CD4-positive, alpha-beta T cell (primary cell): ENCODE measurements at regions not wholly inside any gene's neighbourhood (a gene's known extent, or its start where the extent isn't known, plus 50 kb on each side); places are given as distances from the start of the nearest gene placed in this dataset.

Experiments used
- ATAC-seq: fragments of 200-7000 bp; cut with Tn5 transposase; one replicate; pipeline ENCODE4 v1.10.0; 2022; ENCODE audit warnings: mild to moderate bottlenecking; ENCODE audit not compliant: poor library complexity
- CTCF ChIA-PET: fragments of 350-600 bp; sonication (Branson Sonifier 250); formaldehyde crosslinking; loops from one replicate; lab custom pipeline; 2021; ENCODE audit warnings: antibody characterized with exemption, inconsistent platforms; lab: Charles Lee
- POLR2A ChIA-PET: fragments of 350-600 bp; sonication (Branson Sonifier 250); formaldehyde crosslinking; loops from one replicate; lab custom pipeline; 2021; ENCODE audit warnings: antibody characterized with exemption, inconsistent platforms; lab: Charles Lee
- DNase-seq, 14 experiments: peaks; one replicate each; pipeline ENCODE4 v3.0.0-alpha.2; 2013 to 2020; ENCODE audit warnings: mixed read lengths in 2 of 14
- H3K27ac ChIP-seq, 2 donors: one replicate each; pipeline versions ENCODE4 v1.5.1 to v1.7.0; 2013; ENCODE audit warnings: low read length in 2 of 2, low read depth in 1 of 2, mild to moderate bottlenecking in 1 of 2
- H3K27me3 ChIP-seq, 2 experiments: 1 replicate in 1 of 2; 2 replicates in 1 of 2; pipeline versions ENCODE4 v1.6.1 to v1.7.0; 2013; ENCODE audit warnings: low read length in 2 of 2, control low read depth in 1 of 2, mild to moderate bottlenecking in 1 of 2, moderate library complexity in 1 of 2; ENCODE audit not compliant: insufficient read depth in 2 of 2, control insufficient read depth in 1 of 2
- H3K36me3 ChIP-seq: one replicate; pipeline ENCODE4 v1.6.1; 2013; ENCODE audit warnings: low read length, control low read depth; ENCODE audit not compliant: insufficient read depth
- H3K4me1 ChIP-seq: one replicate; pipeline ENCODE4 v1.6.1; 2013; ENCODE audit warnings: low read length, control low read depth; ENCODE audit not compliant: insufficient read depth
- H3K4me3 ChIP-seq: one replicate; pipeline ENCODE4 v1.5.1; 2013; ENCODE audit warnings: mild to moderate bottlenecking, low read length, moderate library complexity
- H3K9me3 ChIP-seq, 2 experiments: 1 replicate in 1 of 2; 2 replicates in 1 of 2; pipeline versions ENCODE4 v1.6.1 to v1.7.0; 2013; ENCODE audit warnings: low read length in 2 of 2, mild to moderate bottlenecking in 2 of 2, control low read depth in 1 of 2, moderate library complexity in 1 of 2; ENCODE audit not compliant: control insufficient read depth in 1 of 2, insufficient read depth in 1 of 2
- H3K27ac Mint-ChIP-seq: one replicate; pipeline ENCODE4 v1.8.0; 2020; ENCODE audit warnings: mixed read lengths
- H3K27me3 Mint-ChIP-seq: one replicate; pipeline ENCODE4 v1.8.0; 2021; ENCODE audit warnings: mixed read lengths
- H3K36me3 Mint-ChIP-seq: one replicate; pipeline ENCODE4 v1.8.0; 2021; ENCODE audit warnings: low read depth, mixed read lengths
- H3K4me1 Mint-ChIP-seq: one replicate; pipeline ENCODE4 v1.8.0; 2021; ENCODE audit warnings: low read depth, mixed read lengths
- H3K4me3 Mint-ChIP-seq: one replicate; pipeline ENCODE4 v1.8.0; 2020; ENCODE audit warnings: mild to moderate bottlenecking, mixed read lengths
- H3K9me3 Mint-ChIP-seq: one replicate; pipeline ENCODE4 v1.8.0; 2020; ENCODE audit warnings: mixed read lengths
- CTCF ChIP-seq: fragments of 200-600 bp; IDR thresholded peaks from one replicate; pipeline ENCODE4 v1.8.0; 2022; ENCODE audit warnings: antibody characterized with exemption, mild to moderate bottlenecking
- intact Hi-C, 2 experiments: fragments of 100-400 bp; cut with DNase I in 1 of 2; cut with micrococcal nuclease in 1 of 2; formaldehyde crosslinking; loops; one replicate each; pipeline versions ENCODE4 v1.15.1 to v1.9.0; 2023 to 2025; cut with DNase I, micrococcal nuclease

GRCh38 chr6:122122686-122123085, 276.8 kb upstream of the HSF2 start:
- no peaks in the 10 kb centered on the region for H3K36me3 Mint-ChIP-seq

GRCh38 chr6:122124908-122125307, 274.5 kb upstream of the HSF2 start:
- no peak for ATAC-seq
- Histone ChIP-seq H3K36me3 (no peaks in the 10 kb centered on the region), H3K4me1 (no peaks in the 10 kb centered on the region), H3K27me3 (no peaks in the 10 kb centered on the region), H3K4me3 (no peak overlapping the region), H3K27ac (no peak overlapping the region), H3K9me3 (peaks cover 0 to 3% of the 10 kb centered on the region in 2 experiments)
- Mint-ChIP-seq H3K27me3 (no peaks in the 10 kb centered on the region), H3K36me3 (no peaks in the 10 kb centered on the region), H3K9me3 (peaks cover under 1% of the 10 kb centered on the region), H3K27ac (no peak overlapping the region), H3K4me1 (no peaks in the 10 kb centered on the region), H3K4me3 (no peak overlapping the region)
- no peak for TF ChIP-seq CTCF
- ChIA-PET POLR2A (no interaction called here), CTCF (no interaction called here)
- DNase-seq: no peak
- intact Hi-C loops: no loop called here

More at GRCh38 chr6:122122686-122123085, 276.8 kb upstream of the HSF2 start:
- H3K27ac Mint-ChIP-seq: no peak overlapping the region
- Histone ChIP-seq H3K9me3 (peaks cover 0 to 3% of the 10 kb centered on the region in 2 experiments), H3K36me3 (no peaks in the 10 kb centered on the region), H3K4me3 (no peak overlapping the region), H3K4me1 (no peaks in the 10 kb centered on the region), H3K27ac (no peak overlapping the region), H3K27me3 (no peaks in the 10 kb centered on the region)
- POLR2A ChIA-PET: no interaction called here
- intact Hi-C loops: no loop called here
- H3K9me3 Mint-ChIP-seq: peaks cover 3% of the 10 kb centered on the region
- H3K27me3 Mint-ChIP-seq: no peaks in the 10 kb centered on the region
- no peak for ATAC-seq
- no peak overlapping the region for H3K4me3 Mint-ChIP-seq
- H3K4me1 Mint-ChIP-seq: no peaks in the 10 kb centered on the region
- no peak for DNase-seq
- no peak for TF ChIP-seq CTCF
- CTCF ChIA-PET: no interaction called here

- POLR2A ChIA-PET: no interaction called here
- no peak for DNase-seq
- H3K9me3 Mint-ChIP-seq: no peaks in the 10 kb centered on the region
- no peak for TF ChIP-seq CTCF
- H3K36me3 Mint-ChIP-seq: no peaks in the 10 kb centered on the region
- Histone ChIP-seq H3K4me1 (no peaks in the 10 kb centered on the region), H3K36me3 (no peaks in the 10 kb centered on the region), H3K9me3 (peaks cover 0 to 3% of the 10 kb centered on the region in 2 experiments), H3K27me3 (no peaks in the 10 kb centered on the region), H3K27ac (no peak overlapping the region), H3K4me3 (no peak overlapping the region)
- intact Hi-C loops: no loop called here
- H3K27ac Mint-ChIP-seq: no peak overlapping the region
- no peaks in the 10 kb centered on the region for H3K27me3 Mint-ChIP-seq
- no peak for ATAC-seq
- CTCF ChIA-PET: no interaction called here
- H3K4me1 Mint-ChIP-seq: no peaks in the 10 kb centered on the region
- no peak overlapping the region for H3K4me3 Mint-ChIP-seq
Measured at GRCh38 chr6:122126894-122127293, 272.6 kb upstream of the HSF2 start.
